HG03342 (cell line): ENCODE measurements at regions not wholly inside any gene's neighbourhood (a gene's known extent, or its start where the extent isn't known, plus 50 kb on each side); places are given as distances from the start of the nearest gene placed in this dataset.

Source experiments
- ATAC-seq: cut with Tn5 transposase; IDR thresholded peaks from one replicate; pipeline ENCODE4 v1.9.1; 2021; ENCODE audit warnings: mild to moderate bottlenecking, moderate library complexity; ENCODE audit not compliant: unreplicated experiment

DNA sequence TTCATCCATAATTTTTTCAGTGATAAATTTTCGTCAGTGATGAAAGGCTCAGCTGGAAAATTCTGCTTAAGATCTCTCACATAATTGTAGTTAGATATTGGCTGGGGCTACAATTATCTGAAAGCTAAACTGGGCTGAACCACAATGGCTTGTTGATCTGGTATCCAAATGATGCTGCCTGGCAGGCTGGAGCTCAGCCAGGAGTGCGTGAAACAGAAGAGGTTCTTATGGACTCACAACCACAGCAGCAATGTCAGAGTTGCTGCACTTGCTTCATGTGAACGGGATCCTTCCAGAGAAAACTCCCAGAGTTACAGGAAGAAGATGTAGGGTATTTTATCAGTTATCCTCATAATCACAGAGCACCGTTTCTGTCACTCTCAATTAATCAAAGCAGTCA, 533.2 kb upstream of the POM121L12 start:
- ATAC-seq: no peak

DNA sequence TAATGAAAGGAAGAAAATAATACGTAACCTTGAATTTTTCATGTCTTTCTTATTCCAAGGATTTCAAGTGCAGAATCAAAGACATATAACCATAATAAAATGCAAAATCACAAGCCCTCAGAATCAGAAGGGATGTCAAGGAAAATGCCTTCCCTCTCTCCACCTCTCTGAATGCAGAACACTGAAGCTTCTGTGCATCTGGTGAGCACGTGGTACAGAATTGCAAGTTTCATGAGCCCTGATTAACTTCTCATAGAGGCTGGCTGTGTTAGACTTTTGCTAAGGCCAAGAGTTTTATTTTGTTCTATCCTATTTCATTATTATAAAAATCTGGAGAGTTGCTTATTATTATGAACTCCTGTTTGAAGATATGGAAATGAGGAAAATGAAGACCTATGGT, 533.7 kb upstream of the POM121L12 start:
- no peak for ATAC-seq

- no peak for ATAC-seq
Observed at GRCh38 chr7:52500841-52501240, 534.6 kb upstream of the POM121L12 start.

DNA sequence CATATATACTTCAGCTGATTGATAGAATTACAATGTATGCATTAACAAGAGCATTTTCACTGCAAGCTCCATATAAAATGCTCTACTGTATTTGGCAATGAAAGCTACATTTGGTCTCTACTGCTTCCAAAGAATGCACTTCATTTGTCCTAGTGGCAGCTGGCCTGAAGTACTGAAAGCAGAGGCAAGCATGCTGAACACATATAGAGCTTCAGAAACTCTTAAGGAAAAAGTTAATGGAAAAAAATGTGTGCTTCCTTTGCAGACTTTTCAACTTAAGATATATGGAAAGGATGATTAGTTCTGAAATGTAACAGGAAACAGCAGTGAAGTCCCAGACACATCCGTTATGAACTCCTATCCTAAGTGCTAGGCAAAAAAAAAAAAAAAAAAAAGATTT, 537.1 kb upstream of the POM121L12 start:
- ATAC-seq: no peak

DNA sequence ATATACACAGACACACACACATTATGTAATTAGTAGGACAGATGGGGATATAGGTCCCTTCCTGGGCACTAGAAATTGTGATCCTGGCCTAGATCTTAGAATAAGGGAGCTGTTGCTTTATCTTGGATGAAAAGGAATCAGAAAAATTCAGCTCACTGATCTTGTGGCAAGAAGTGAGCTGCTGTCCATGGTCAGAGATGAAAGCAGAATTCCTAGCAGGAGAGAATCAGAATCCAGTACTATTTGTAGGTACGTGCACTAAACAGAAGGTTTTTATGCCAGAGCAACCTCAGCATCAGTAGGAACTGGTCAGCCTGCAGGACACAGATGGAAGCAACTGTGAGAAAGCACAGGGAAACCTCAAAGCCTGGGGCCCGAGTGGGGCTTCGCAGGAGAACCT, 549.2 kb upstream of the POM121L12 start:
- no peak for ATAC-seq

DNA sequence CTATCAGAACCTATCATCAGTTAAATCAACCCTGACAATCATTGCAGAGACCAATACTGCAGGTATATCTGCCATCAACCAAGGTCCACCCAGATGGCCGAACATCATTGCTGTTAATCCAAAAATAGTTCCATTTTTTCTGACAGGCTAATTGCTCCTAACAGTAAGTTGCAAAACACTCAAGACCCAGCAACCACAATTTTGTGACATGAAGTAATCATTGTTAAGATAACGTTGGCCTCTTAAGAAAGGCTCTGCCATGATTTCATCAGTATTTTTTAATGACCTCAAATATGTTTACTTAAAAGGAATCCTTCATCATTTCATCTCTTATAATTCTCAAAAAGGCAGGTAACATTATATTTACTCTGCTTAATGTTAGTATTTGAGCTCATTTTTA, 553.4 kb upstream of the POM121L12 start:
- ATAC-seq: no peak

GRCh38 chr7:52481571-52481970, 553.9 kb upstream of the POM121L12 start:
- no peak for ATAC-seq

DNA sequence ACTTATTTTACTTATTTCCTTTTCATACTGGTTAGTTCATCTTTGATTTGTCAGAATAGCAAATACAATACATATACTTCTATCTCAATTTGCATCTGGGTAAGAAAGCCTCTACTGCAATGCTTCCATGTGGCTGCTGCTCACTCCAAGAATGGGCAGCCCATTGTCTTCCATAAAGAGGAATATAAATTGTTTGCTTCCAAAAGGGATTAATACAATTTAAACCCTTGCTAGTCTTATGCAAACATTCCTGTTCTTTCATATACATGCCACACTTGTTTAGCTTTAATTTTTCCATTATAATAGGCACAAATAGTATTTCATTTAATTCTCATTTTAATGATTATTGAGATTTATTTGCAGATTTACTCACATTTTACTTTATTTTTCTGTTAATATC, 555.4 kb upstream of the POM121L12 start:
- no peak for ATAC-seq

DNA sequence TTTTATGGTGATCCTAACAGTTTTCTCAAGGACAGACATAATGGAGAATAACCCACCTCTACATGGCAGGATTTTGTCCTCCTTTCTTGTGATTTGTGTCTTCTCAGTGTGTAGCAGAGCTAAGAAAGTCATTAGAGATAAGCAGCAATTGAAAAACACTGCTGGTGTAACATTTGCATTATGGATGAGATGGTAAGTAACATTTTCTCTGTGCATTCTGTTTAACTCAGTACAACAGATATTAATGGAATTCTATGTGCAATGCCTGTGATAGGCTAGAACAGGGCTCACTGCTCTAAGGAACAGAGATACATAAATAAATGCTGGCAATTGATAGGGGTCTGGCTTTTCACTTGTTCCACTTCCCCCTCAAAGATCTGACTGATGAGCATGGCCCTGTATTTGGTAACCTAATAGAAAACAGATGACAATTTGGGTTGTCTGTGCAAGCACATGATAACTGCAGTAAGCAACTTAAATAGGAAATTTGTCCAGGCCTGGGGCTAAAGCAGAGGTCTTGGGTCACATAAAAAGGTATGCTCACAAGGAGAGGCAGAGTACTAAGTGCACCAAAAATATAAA, 560.3 kb upstream of the POM121L12 start:
- no peak for ATAC-seq

DNA sequence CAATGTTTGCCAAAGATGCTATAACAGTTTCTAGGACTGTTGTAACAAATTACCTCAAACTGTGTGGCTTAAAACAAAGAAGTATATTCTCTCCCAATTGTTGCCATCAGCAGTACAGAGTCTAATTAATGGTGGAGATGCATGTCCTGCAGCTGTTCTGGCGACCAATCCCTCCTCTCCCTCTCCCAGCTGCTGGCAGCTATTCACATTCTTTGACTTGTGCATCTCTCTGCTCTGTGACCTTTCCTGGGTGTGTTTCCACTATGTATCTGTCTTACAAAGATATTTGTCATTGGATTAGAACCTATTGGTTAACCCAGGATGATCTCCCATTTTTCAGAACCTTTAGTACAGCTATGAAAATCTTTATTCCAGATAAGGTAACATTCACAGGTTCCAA, 561.7 kb upstream of the POM121L12 start:
- ATAC-seq: no peak

DNA sequence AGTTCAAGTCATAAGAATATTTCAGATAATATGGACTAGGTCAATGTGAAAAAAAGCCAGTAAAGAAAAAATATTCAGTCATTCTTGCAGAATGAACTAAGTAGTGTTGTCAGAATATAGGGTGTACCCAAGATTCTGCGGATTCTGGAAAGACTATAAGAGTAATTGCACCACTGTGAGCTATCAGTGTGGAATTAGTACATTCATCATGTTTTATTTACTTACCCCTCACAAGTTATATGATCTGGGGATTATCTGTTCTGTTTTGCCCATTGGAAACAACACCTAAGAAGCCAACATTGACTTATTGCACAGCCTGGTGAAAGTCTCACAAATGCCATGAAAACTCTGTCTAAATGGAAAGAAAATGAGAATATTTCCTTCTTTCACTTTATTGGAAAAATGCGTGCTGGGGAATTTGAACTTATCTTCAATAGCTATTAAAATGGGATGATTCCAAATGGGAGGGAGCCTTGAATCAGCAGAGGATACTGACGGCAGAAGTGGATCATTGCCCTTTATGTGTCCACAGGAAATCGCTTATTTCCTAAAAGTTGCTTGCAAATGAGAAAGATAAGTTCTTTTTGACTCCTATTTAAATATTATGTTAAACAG, 563.3 kb upstream of the POM121L12 start:
- ATAC-seq: no peak

GRCh38 chr7:52465216-52465615, 570.2 kb upstream of the POM121L12 start:
- ATAC-seq: no peak

DNA sequence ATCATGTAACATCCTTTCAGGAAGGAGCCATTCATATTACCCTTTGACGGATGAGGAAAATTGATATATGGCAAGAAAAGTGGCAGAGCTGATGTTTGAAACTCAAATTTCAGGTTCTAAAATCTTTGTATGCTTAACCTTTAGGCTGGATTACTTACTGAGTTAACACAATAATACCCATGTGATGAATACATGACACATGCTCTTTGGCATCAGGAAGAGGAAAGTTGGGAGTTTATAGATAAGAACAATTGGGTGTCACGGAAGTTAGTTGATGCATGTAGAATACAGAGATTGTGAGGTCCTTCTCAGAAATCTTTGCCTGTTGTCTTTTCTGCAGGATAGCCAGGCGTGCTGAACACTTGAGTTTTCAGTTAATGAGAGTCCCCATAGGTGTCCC, 572.1 kb upstream of the POM121L12 start:
- no peak for ATAC-seq

DNA sequence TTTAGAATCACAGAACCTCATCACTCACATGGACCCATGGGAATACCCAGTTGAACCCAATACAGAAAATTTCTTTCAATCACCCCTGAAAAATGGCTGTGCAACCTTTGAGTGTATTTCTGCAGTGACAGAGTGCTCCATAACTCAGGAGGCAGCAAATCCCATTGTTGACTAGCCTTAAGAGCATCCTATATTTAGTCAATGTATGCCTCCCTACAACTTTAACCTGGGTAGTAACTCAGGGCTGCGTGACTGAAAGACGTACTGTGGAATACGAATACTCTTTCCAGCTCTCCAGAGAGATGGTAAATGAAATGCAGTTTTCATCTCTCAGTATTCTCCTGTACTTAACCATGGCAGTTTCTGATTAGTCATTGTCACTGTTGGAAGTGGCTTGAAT, 573.0 kb upstream of the POM121L12 start:
- no peak for ATAC-seq

DNA sequence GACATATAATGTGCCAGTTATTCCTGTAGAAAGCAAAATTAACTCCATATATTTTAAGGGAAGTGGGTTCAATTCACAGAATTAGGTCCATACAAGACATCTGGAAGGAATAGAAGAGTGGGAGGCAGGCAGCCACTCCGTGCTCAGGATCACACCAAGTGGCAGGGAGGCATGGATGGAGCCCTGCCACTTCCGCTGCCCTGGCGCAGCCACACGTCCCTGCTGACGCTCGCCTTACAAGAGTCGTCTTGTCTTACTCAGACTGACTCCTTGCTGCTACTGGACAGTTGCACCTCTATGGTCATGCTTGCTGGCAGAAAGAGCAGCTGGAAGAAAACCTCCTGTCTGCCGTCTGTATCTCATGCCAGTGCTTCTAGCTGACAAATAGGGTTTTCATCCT, 579.9 kb upstream of the POM121L12 start:
- no peak for ATAC-seq

DNA sequence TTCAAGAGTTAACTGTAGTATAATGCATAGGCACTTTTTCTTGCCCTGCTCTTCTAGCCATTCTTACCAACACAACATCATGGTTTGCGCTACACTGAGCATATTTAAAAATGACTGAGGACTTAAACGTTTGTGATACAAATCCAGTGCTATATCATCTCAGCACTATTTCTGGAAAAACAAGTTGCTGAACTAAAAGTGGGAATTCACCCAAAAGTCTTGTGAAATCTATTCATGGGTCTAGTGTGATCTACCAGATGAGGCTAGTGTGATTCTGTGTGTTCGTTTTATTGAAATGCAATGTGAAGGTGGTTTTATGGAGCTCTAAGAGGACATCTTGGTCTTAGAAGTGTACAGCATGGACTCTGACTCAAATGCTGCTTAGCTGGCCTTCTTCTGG, 584.6 kb upstream of the POM121L12 start:
- no peak for ATAC-seq

- ATAC-seq: no peak
Observed at GRCh38 chr7:52447581-52448180, 587.8 kb upstream of the POM121L12 start.

DNA sequence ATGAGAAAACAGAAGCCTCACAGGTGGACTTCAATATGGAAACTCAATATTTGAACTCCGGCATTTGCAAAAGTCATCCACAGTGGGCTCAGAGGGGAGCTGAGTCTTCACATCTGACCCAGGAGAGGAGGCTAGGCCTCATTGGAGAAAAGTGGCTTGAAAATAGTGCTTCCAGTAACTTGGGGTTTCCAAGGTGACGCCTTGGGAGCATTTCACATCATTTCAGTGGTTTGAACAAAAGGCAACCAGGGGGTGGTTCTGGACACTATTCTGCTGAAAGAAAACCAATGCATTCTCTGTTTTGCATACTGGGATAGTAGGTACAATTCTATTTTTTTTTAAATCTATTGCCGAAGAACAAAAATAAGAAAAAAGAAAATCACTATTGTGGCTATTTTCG, 599.2 kb upstream of the POM121L12 start:
- no peak for ATAC-seq

- ATAC-seq: no peak
Observed at GRCh38 chr7:52431082-52431815, 604.2 kb upstream of the POM121L12 start.

- ATAC-seq: no peak
Observed at GRCh38 chr7:52423251-52423650, 612.2 kb upstream of the POM121L12 start.

DNA sequence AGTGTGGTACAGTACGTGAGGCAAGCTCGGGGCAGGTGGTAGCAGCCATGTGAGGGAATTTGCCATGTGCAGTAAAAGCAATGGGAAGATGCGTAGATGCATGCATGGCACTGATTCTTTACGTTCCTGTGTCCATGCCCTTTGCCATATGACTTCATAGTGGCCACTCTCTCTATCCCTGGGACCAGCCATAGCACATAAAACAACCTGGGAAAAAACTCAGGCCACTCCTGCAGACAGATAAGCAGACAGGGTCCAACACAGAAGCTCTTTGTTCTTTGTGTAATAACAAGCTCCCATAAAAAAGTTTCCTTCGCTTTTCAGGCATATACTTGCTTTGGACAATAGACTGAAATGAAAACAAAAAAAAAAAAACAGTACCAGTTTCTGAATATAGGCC, 622.4 kb upstream of the POM121L12 start:
- no peak for ATAC-seq

DNA sequence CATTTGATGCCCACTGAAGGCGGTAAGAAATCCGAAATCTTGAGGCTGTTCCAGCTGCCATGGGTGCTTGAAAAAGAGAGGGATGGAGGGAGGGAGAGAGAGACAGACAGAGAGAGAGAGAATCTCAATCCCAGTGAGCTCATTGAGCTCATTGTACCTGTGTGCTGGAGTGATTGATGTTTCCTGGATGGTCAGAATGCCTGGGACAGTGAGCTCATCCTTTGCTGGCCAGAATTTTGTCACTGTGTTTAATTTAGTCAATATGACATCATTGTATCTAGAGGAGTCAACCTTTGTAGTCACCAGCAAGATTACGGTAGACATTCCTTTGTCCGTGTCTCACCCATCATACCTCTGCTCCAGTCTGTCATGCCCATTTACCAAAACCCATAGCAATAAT, 625.4 kb upstream of the POM121L12 start:
- ATAC-seq: no peak
